ENCODE measurements at regions not wholly inside any gene's neighbourhood (a gene's known extent, or its start where the extent isn't known, plus 50 kb on each side); places are given as distances from the start of the nearest gene placed in this dataset.
A peak's percentile ranks its signal among the peaks of the same experiment; 100 is the strongest.

DNA sequence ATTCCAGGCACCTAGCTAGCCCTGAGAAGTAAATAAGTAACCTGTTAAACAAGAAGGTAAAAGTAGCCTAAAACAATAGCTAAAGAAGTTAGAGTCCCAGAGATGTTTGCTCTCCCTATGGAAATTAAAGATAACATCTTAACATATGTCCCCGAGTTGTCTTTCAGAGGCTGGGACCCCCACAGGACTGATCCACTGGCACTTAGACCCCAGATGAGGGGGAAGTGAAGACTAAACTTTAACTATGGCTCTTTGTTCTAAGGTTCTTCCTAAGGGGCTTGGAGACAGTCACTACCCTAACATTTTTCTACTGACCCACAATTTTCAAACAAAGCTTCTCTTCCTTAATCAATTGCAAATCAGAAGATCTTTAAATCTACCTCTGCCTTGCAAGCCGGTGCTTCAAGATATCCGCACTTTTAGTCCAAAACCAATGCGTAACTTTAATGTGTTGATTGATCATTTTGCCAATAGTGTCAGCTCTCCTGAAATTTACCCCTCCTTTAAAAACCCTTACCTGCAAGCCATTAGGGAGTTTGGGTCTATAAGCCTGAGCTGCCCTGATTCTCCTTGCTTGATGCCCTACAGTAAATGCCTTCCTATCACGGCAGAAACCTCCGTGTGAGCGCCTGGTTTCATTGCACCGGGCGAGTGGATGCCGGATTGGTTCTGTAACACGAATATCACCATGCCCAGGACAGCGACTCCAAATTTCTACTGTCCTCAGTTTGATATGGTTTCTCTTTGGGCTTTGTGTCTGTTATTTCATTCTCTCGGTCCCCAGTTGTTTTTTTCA lies 404.4 kb downstream of the SIPA1L2 start:
- WGBS = 85% methylated on average over 13 of the region's 13 CpGs
- Histone ChIP-seq H3K9me3 (no peaks in the 10 kb centered on the region), H3K27ac (replicated peaks in 1 of 4) (no peak overlapping the region), H3K27me3 (no peaks in the 10 kb centered on the region), H3K36me3 (no peaks in the 10 kb centered on the region), H3K4me1 (peaks cover 0 to 14% (median 9%) of the 10 kb centered on the region in 4 donors), H3K4me3 (no peak overlapping the region)
- no peak for TF ChIP-seq POLR2A (IDR thresholded peaks at IDR 0.05; ENCODE audit: low read depth)
- TF ChIP-seq POLR2AphosphoS5 (IDR thresholded peaks at IDR 0.05) = no peak
- TF ChIP-seq, protein P1, sequence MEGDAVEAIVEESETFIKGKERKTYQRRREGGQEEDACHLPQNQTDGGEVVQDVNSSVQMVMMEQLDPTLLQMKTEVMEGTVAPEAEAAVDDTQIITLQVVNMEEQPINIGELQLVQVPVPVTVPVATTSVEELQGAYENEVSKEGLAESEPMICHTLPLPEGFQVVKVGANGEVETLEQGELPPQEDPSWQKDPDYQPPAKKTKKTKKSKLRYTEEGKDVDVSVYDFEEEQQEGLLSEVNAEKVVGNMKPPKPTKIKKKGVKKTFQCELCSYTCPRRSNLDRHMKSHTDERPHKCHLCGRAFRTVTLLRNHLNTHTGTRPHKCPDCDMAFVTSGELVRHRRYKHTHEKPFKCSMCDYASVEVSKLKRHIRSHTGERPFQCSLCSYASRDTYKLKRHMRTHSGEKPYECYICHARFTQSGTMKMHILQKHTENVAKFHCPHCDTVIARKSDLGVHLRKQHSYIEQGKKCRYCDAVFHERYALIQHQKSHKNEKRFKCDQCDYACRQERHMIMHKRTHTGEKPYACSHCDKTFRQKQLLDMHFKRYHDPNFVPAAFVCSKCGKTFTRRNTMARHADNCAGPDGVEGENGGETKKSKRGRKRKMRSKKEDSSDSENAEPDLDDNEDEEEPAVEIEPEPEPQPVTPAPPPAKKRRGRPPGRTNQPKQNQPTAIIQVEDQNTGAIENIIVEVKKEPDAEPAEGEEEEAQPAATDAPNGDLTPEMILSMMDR (IDR thresholded peaks at IDR 0.05) = no peak
- TF ChIP-seq EP300 (IDR thresholded peaks at IDR 0.05) = no peak
- intact Hi-C loops (cut with DNase I) = no loop called here
- peak; percentile 72 for DNase-seq (ENCODE audit: extremely low spot score)

DNA sequence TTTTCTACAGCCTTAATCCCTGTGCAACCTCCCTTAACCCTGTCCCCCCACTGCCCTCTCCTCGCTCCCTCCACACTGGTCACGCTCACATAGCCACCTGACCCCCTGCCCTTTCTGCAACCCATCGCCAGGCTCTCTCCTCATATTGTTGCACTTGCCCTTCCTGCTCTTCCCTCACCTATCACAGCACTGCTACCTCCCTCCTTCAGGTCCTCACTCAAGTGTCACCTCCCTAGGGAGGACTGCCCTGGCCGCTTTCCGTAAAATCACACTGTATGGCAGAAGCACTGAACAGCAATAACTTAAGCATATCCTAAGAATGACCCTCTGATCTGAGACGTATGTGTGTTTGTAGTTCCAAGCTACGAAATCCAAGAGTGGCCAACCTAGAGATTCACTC lies 406.0 kb downstream of the SIPA1L2 start:
- no peak overlapping the region for H3K27ac ChIP-seq (replicated peaks in 1 of 4)
- 88% methylated on average over 7 of the region's 7 CpGs for WGBS
- peak; percentile 70 for DNase-seq (ENCODE audit: extremely low spot score)
- H3K27me3 ChIP-seq = no peaks in the 10 kb centered on the region
- H3K4me1 ChIP-seq = peaks cover 0 to 14% (median 9%) of the 10 kb centered on the region in 4 donors
- no peak for TF ChIP-seq EP300 (IDR thresholded peaks at IDR 0.05)
- TF ChIP-seq POLR2AphosphoS5 (IDR thresholded peaks at IDR 0.05) = no peak
- TF ChIP-seq, protein P1 (IDR thresholded peaks at IDR 0.05) = no peak
- TF ChIP-seq POLR2A (IDR thresholded peaks at IDR 0.05; ENCODE audit: low read depth) = no peak
- H3K4me3 ChIP-seq = no peak overlapping the region
- no peaks in the 10 kb centered on the region for H3K9me3 ChIP-seq
- no peaks in the 10 kb centered on the region for H3K36me3 ChIP-seq
- intact Hi-C loops (cut with DNase I) = no loop called here

DNA sequence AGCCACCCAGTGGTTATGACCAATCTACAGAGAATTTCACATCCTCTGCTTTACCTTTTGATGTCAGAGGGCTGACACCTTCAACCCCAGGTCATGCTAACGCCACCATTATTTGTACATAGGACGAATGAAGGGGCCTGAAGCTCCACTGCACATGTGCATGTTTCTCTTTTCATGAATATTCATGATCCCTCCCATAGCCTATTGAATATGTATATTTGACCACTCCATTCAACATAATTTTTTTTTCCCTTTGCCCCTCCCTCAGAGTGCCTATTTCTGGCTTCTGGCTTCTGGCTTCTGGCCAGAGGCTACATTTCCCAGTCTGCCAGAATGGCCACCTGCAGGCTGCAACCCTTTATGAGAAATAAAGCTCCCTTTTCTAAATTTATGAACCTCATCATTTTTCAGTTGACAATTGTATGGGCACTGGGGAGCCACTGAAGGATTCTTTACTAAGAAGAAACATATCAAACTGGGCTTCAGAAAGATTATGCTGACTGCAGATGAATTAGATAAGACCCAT lies 406.7 kb downstream of the SIPA1L2 start:
- no peaks in the 10 kb centered on the region for H3K36me3 ChIP-seq
- no peak overlapping the region for H3K27ac ChIP-seq (replicated peaks in 1 of 4)
- H3K27me3 ChIP-seq = no peaks in the 10 kb centered on the region
- H3K9me3 ChIP-seq = no peaks in the 10 kb centered on the region
- TF ChIP-seq, protein P1 (IDR thresholded peaks at IDR 0.05) = no peak
- TF ChIP-seq EP300 (IDR thresholded peaks at IDR 0.05) (no peak), POLR2AphosphoS5 (IDR thresholded peaks at IDR 0.05) (no peak), POLR2A (IDR thresholded peaks at IDR 0.05; ENCODE audit: low read depth) (no peak)
- 92% methylated on average over 2 of the region's 2 CpGs for WGBS
- DNase-seq (ENCODE audit: extremely low spot score) = no peak
- no peak overlapping the region for H3K4me3 ChIP-seq
- H3K4me1 ChIP-seq = peaks cover 0 to 14% (median 9%) of the 10 kb centered on the region in 4 donors
- intact Hi-C loops (cut with DNase I) = no loop called here

DNA sequence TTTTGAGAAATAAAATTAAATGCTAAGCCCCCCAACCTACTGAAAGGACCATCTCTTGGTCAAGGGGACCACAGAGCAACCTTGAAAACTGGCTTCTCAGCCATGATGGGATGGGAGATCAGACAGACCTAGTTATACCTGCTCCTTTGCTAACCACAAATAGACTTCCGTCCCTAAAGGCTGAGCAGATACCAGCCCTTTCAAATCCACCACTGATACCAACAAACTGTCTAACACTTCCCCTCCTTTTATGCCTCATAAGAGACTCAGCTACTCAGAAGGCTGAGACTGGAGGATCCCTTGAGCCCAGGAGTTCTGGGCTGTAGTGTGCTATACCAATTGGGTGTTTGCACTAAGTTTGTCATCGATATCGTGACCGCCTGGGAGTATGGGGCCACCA lies 407.3 kb downstream of the SIPA1L2 start:
- TF ChIP-seq POLR2A (IDR thresholded peaks at IDR 0.05; ENCODE audit: low read depth) = no peak
- no peak for TF ChIP-seq EP300 (IDR thresholded peaks at IDR 0.05)
- TF ChIP-seq, protein P1 (IDR thresholded peaks at IDR 0.05) = no peak
- no peak for TF ChIP-seq POLR2AphosphoS5 (IDR thresholded peaks at IDR 0.05)
- Histone ChIP-seq H3K27ac (replicated peaks in 1 of 4) (no peak overlapping the region), H3K4me1 (peaks cover 0 to 13% (median 7%) of the 10 kb centered on the region in 4 donors), H3K4me3 (no peak overlapping the region), H3K27me3 (no peaks in the 10 kb centered on the region), H3K36me3 (no peaks in the 10 kb centered on the region), H3K9me3 (no peaks in the 10 kb centered on the region)
- peak; percentile 75 for DNase-seq (ENCODE audit: extremely low spot score)
- intact Hi-C loops (cut with DNase I) = no loop called here
- 99% methylated on average over 4 of the region's 4 CpGs for WGBS

Measured in esophagus muscularis mucosa (tissue), 4 donors.